Gastrocnemius medialis (tissue), 4 donors: ENCODE measurements at regions not wholly inside any gene's neighbourhood (a gene's known extent, or its start where the extent isn't known, plus 50 kb on each side); places are given as distances from the start of the nearest gene placed in this dataset.

Experiments used
- ATAC-seq, 2 donors: fragments of 150-250 bp; one replicate each; pipeline ENCODE4 v1.9.1; 2016
- DNase-seq, 2 donors: peaks; one replicate each; pipeline ENCODE4 v3.0.0-alpha.2; 2019
- H3K27ac ChIP-seq, 4 donors: fragments of 200-600 bp; sonication (generic); 1 replicate in 1 of 4; 2 replicates in 3 of 4; pipeline ENCODE4 v1.5.1; 2016 to 2018; ENCODE audit warnings: mild to moderate bottlenecking in 2 of 4, moderate library complexity in 1 of 4
- H3K27me3 ChIP-seq, 3 donors: fragments of 200-600 bp; sonication (generic) in 2 of 3; 1 replicate in 1 of 3; 2 replicates in 2 of 3; pipeline versions ENCODE4 v1.5.1 to v1.6.0; 2016 to 2019; ENCODE audit warnings: mild to moderate bottlenecking in 1 of 3, moderate library complexity in 1 of 3
- H3K36me3 ChIP-seq, 2 donors: fragments of 200-600 bp; sonication (generic) in 1 of 2; one replicate each; pipeline ENCODE4 v1.5.1; 2017 to 2018
- H3K4me1 ChIP-seq, 2 donors: fragments of 200-600 bp; sonication (generic) in 1 of 2; one replicate each; pipeline ENCODE4 v1.5.1; 2016 to 2017; ENCODE audit warnings: mild to moderate bottlenecking in 2 of 2
- H3K4me3 ChIP-seq, 4 donors: fragments of 200-600 bp; sonication (generic) in 3 of 4; 1 replicate in 1 of 4; 2 replicates in 3 of 4; pipeline ENCODE4 v1.5.1; 2016 to 2019; ENCODE audit warnings: mild to moderate bottlenecking in 2 of 4
- H3K9me3 ChIP-seq, 3 donors: fragments of 200-600 bp; sonication (generic) in 2 of 3; 1 replicate in 1 of 3; 2 replicates in 2 of 3; pipeline ENCODE4 v1.5.1; 2016 to 2019
- CTCF ChIP-seq, 5 experiments: fragments of 450-650 bp in 3 of 5; fragments of 200-600 bp in 2 of 5; sonication (generic) in 2 of 5; IDR thresholded peaks in 4 of 5; conservative IDR thresholded peaks in 1 of 5; 1 replicate in 4 of 5; 2 replicates in 1 of 5; pipeline ENCODE4 v1.5.1; 2016 to 2019; ENCODE audit warnings: antibody characterized with exemption in 5 of 5, mild to moderate bottlenecking in 3 of 5, moderate library complexity in 3 of 5
- POLR2A ChIP-seq, 2 donors: fragments of 450-650 bp; IDR thresholded peaks; one replicate each; pipeline ENCODE4 v1.6.1; 2017; ENCODE audit warnings: antibody characterized with exemption in 2 of 2, mild to moderate bottlenecking in 2 of 2, moderate library complexity in 2 of 2
- in situ Hi-C, 4 donors: fragments of 200-750 bp; cut with MboI; loops; one replicate each; pipeline versions ENCODE4 v1.15.0 to v1.8.0; 2017; ENCODE audit warnings: low sequenced_read_pairs in 4 of 4
- intact Hi-C: fragments of 100-400 bp; cut with DNase I; formaldehyde crosslinking; loops from one replicate; pipeline ENCODE4 v1.15.1; 2023; ENCODE audit warnings: low total_unique reads

GRCh38 chr2:239668042-239668441 is 267.2 kb upstream of the HDAC4 start:
- in situ Hi-C loops (no loop called here), intact Hi-C loops (no loop called here)
- DNase-seq = no peak
- Histone ChIP-seq H3K27me3 (no peaks in the 10 kb centered on the region), H3K27ac (no peak overlapping the region), H3K4me3 (no peak overlapping the region), H3K9me3 (no peaks in the 10 kb centered on the region), H3K4me1 (no peaks in the 10 kb centered on the region), H3K36me3 (no peaks in the 10 kb centered on the region)
- no peak for ATAC-seq
- TF ChIP-seq POLR2A (IDR thresholded peaks at IDR 0.05) (no peak), CTCF (IDR thresholded peaks at IDR 0.05 in 4 of 5, conservative IDR thresholded peaks at IDR 0.05 in 1 of 5) (no peak)

- Histone ChIP-seq H3K27ac (no peak overlapping the region), H3K9me3 (no peaks in the 10 kb centered on the region), H3K4me3 (no peak overlapping the region), H3K27me3 (peaks cover 0 to 3% (median 0%) of the 10 kb centered on the region in 3 donors), H3K4me1 (no peaks in the 10 kb centered on the region), H3K36me3 (no peaks in the 10 kb centered on the region)
- in situ Hi-C loops (no loop called here), intact Hi-C loops (no loop called here)
- TF ChIP-seq CTCF (IDR thresholded peaks at IDR 0.05 in 4 of 5, conservative IDR thresholded peaks at IDR 0.05 in 1 of 5) (no peak), POLR2A (IDR thresholded peaks at IDR 0.05) (no peak)
- ATAC-seq (no peak), DNase-seq (no peak)
These were observed 266.7 kb upstream of the HDAC4 start for GRCh38 chr2:239667431-239667985.

GRCh38 chr2:239666855-239667376 is 266.1 kb upstream of the HDAC4 start:
- no peak for DNase-seq
- peaks cover 0 to 4% (median 0%) of the 10 kb centered on the region in 3 donors for H3K27me3 ChIP-seq

GRCh38 chr2:239666053-239666854 is 265.4 kb upstream of the HDAC4 start:
- in situ Hi-C loops = no loop called here
- Histone ChIP-seq H3K27ac (no peak overlapping the region), H3K4me3 (no peak overlapping the region), H3K9me3 (no peaks in the 10 kb centered on the region), H3K27me3 (peaks cover 0 to 4% (median 4%) of the 10 kb centered on the region in 3 donors), H3K4me1 (no peaks in the 10 kb centered on the region), H3K36me3 (no peaks in the 10 kb centered on the region)
- ATAC-seq (no peak), DNase-seq (no peak)
- intact Hi-C loops = no loop called here
- TF ChIP-seq POLR2A (IDR thresholded peaks at IDR 0.05) = no peak
- no peak for TF ChIP-seq CTCF (IDR thresholded peaks at IDR 0.05 in 4 of 5, conservative IDR thresholded peaks at IDR 0.05 in 1 of 5)

More at GRCh38 chr2:239666855-239667376, 266.1 kb upstream of the HDAC4 start:
- H3K36me3 ChIP-seq = no peaks in the 10 kb centered on the region
- TF ChIP-seq CTCF (IDR thresholded peaks at IDR 0.05 in 4 of 5, conservative IDR thresholded peaks at IDR 0.05 in 1 of 5) (no peak), POLR2A (IDR thresholded peaks at IDR 0.05) (no peak)
- no peaks in the 10 kb centered on the region for H3K4me1 ChIP-seq
- ATAC-seq = no peak
- no peak overlapping the region for H3K4me3 ChIP-seq
- H3K9me3 ChIP-seq = no peaks in the 10 kb centered on the region
- no peak overlapping the region for H3K27ac ChIP-seq
- in situ Hi-C loops = no loop called here
- intact Hi-C loops = no loop called here
